ENCODE measurements at regions not wholly inside any gene's neighbourhood (a gene's known extent, or its start where the extent isn't known, plus 50 kb on each side); places are given as distances from the start of the nearest gene placed in this dataset.

DNA sequence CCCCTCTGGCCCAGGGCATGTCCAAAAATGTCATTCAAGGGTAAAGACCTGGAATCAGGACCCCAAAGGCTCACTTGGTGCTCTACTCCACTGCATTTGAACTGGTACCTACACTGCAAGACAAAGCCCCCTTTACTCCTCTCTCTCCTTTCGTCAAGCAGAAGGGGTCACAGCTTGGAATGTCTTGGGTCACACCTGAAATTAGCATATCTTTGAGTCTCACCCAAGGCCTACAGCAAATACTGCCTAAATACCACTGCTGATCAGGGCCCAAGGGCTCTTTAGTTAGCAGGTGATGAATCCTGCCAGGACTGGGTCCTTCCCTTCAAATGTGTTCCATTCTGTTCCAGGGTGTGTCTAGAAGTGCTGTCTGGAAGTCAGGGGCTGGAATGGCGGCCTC is 320.6 kb downstream of the SV2B start (continued):
- TF ChIP-seq, protein P1, sequence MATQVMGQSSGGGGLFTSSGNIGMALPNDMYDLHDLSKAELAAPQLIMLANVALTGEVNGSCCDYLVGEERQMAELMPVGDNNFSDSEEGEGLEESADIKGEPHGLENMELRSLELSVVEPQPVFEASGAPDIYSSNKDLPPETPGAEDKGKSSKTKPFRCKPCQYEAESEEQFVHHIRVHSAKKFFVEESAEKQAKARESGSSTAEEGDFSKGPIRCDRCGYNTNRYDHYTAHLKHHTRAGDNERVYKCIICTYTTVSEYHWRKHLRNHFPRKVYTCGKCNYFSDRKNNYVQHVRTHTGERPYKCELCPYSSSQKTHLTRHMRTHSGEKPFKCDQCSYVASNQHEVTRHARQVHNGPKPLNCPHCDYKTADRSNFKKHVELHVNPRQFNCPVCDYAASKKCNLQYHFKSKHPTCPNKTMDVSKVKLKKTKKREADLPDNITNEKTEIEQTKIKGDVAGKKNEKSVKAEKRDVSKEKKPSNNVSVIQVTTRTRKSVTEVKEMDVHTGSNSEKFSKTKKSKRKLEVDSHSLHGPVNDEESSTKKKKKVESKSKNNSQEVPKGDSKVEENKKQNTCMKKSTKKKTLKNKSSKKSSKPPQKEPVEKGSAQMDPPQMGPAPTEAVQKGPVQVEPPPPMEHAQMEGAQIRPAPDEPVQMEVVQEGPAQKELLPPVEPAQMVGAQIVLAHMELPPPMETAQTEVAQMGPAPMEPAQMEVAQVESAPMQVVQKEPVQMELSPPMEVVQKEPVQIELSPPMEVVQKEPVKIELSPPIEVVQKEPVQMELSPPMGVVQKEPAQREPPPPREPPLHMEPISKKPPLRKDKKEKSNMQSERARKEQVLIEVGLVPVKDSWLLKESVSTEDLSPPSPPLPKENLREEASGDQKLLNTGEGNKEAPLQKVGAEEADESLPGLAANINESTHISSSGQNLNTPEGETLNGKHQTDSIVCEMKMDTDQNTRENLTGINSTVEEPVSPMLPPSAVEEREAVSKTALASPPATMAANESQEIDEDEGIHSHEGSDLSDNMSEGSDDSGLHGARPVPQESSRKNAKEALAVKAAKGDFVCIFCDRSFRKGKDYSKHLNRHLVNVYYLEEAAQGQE (IDR thresholded peaks at IDR 0.05): no peak

GRCh38 chr15:91422797-91423196 is 322.7 kb downstream of the SV2B start:
- H3K9ac ChIP-seq (ENCODE audit: low read depth in 1 of 2, low read length in 2 of 2): no peak overlapping the region
- TF ChIP-seq NR2F2 (IDR thresholded peaks at IDR 0.05) (no peak), MAX (IDR thresholded peaks at IDR 0.05) (no peak), HNF4A (conservative IDR thresholded peaks at IDR 0.05) (no peak), HNF4G (IDR thresholded peaks at IDR 0.05) (no peak), RAD21 (IDR thresholded peaks at IDR 0.05) (no peak), GABPA (IDR thresholded peaks at IDR 0.05 in 1 of 2, conservative IDR thresholded peaks at IDR 0.05 in 1 of 2) (no peak), FOXA2 (IDR thresholded peaks at IDR 0.05) (no peak), CTCF (IDR thresholded peaks at IDR 0.05; ENCODE audit: low read depth, low read length, missing input control) (no peak), TAF1 (conservative IDR thresholded peaks at IDR 0.05) (no peak), EGR1 (IDR thresholded peaks at IDR 0.05; ENCODE audit: low read depth in 2 of 2) (no peak)
- TF ChIP-seq, protein P2, sequence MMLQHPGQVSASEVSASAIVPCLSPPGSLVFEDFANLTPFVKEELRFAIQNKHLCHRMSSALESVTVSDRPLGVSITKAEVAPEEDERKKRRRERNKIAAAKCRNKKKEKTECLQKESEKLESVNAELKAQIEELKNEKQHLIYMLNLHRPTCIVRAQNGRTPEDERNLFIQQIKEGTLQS (IDR thresholded peaks at IDR 0.05): no peak
- no peak overlapping the region for H3K4me3 ChIP-seq (ENCODE audit: low read depth in 1 of 3, low read length in 3 of 3)
- H3K9me3 ChIP-seq (ENCODE audit: control insufficient read depth in 4 of 4, low read length in 3 of 4): no peaks in the 10 kb centered on the region
- WGBS: 44% methylated on average over 1 of the region's 1 CpG
- no peak overlapping the region for H3K27ac ChIP-seq (ENCODE audit: low read depth in 1 of 2, low read length in 2 of 2)
- no peak for DNase-seq (ENCODE audit: low spot score)
- H3K27me3 ChIP-seq (ENCODE audit: control insufficient read depth in 4 of 4, insufficient read depth in 4 of 4, low read length in 3 of 4): no peaks in the 10 kb centered on the region
- no peaks in the 10 kb centered on the region for H3K4me1 ChIP-seq (ENCODE audit: control insufficient read depth in 4 of 4, insufficient read depth in 4 of 4, low read length in 3 of 4)
- H3K36me3 ChIP-seq (ENCODE audit: control insufficient read depth in 4 of 4, insufficient read depth in 3 of 4, low read depth in 1 of 4, low read length in 3 of 4): no peaks in the 10 kb centered on the region

GRCh38 chr15:91424001-91424400 is 323.9 kb downstream of the SV2B start:
- H3K4me3 ChIP-seq (ENCODE audit: low read depth in 1 of 3, low read length in 3 of 3): no peak overlapping the region
- H3K9me3 ChIP-seq (ENCODE audit: control insufficient read depth in 4 of 4, low read length in 3 of 4): no peaks in the 10 kb centered on the region
- TF ChIP-seq GABPA (IDR thresholded peaks at IDR 0.05 in 1 of 2, conservative IDR thresholded peaks at IDR 0.05 in 1 of 2): no peak
- no peak for TF ChIP-seq JUND (IDR thresholded peaks at IDR 0.05)
- TF ChIP-seq YY1 (IDR thresholded peaks at IDR 0.05): no peak
- TF ChIP-seq NR2F2 (IDR thresholded peaks at IDR 0.05): no peak
- no peak for TF ChIP-seq RAD21 (IDR thresholded peaks at IDR 0.05)
- no peak for TF ChIP-seq HNF4A (conservative IDR thresholded peaks at IDR 0.05)
- TF ChIP-seq, protein P1 (IDR thresholded peaks at IDR 0.05): no peak
- no peak for TF ChIP-seq CTCF (IDR thresholded peaks at IDR 0.05; ENCODE audit: low read depth, low read length, missing input control)
- no peak for TF ChIP-seq FOXA1 (IDR thresholded peaks at IDR 0.05)
- no peak for TF ChIP-seq TAF1 (conservative IDR thresholded peaks at IDR 0.05)
- TF ChIP-seq RXRA (IDR thresholded peaks at IDR 0.05): no peak
- TF ChIP-seq MAX (IDR thresholded peaks at IDR 0.05): no peak
- TF ChIP-seq SP1 (IDR thresholded peaks at IDR 0.05): no peak
- TF ChIP-seq EGR1 (IDR thresholded peaks at IDR 0.05; ENCODE audit: low read depth in 2 of 2): no peak
- 90% methylated on average over 1 of the region's 1 CpG for WGBS
- H3K27me3 ChIP-seq (ENCODE audit: control insufficient read depth in 4 of 4, insufficient read depth in 4 of 4, low read length in 3 of 4): no peaks in the 10 kb centered on the region
- DNase-seq (ENCODE audit: low spot score): no peak
- H3K4me1 ChIP-seq (ENCODE audit: control insufficient read depth in 4 of 4, insufficient read depth in 4 of 4, low read length in 3 of 4): no peaks in the 10 kb centered on the region
- H3K27ac ChIP-seq (ENCODE audit: low read depth in 1 of 2, low read length in 2 of 2): no peak overlapping the region
- H3K9ac ChIP-seq (ENCODE audit: low read depth in 1 of 2, low read length in 2 of 2): no peak overlapping the region
- no peaks in the 10 kb centered on the region for H3K36me3 ChIP-seq (ENCODE audit: control insufficient read depth in 4 of 4, insufficient read depth in 3 of 4, low read depth in 1 of 4, low read length in 3 of 4)
